ENCODE measurements at regions not wholly inside any gene's neighbourhood (a gene's known extent, or its start where the extent isn't known, plus 50 kb on each side); places are given as distances from the start of the nearest gene placed in this dataset.

DNA sequence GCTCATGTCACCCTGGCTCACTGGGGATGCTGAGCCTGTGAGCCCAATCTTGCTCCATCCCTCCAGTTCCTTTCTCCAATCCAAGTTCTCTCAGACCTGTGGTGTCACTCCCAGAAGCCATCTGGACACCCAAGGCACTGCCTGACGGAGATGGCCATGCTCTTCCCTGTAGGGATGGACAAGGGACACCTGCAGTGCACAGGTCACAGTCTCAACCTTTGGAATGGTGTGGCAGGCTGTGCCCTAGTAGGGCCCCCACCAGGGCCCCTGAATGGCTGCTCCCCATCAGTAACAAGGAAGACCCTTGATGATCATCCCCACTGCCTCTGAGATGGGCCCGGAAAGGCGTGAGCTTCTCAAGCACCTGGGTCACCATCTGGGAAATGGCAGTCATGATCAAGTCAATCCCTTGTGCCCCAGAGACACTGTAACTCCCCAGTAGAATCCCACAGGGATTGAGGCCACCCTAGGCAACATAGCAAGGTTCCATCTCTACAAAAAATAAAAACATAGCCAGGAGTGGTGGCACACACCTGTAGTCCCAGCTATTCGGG is 822.5 kb downstream of the KCNJ18 start:
- TF ChIP-seq, protein P1, sequence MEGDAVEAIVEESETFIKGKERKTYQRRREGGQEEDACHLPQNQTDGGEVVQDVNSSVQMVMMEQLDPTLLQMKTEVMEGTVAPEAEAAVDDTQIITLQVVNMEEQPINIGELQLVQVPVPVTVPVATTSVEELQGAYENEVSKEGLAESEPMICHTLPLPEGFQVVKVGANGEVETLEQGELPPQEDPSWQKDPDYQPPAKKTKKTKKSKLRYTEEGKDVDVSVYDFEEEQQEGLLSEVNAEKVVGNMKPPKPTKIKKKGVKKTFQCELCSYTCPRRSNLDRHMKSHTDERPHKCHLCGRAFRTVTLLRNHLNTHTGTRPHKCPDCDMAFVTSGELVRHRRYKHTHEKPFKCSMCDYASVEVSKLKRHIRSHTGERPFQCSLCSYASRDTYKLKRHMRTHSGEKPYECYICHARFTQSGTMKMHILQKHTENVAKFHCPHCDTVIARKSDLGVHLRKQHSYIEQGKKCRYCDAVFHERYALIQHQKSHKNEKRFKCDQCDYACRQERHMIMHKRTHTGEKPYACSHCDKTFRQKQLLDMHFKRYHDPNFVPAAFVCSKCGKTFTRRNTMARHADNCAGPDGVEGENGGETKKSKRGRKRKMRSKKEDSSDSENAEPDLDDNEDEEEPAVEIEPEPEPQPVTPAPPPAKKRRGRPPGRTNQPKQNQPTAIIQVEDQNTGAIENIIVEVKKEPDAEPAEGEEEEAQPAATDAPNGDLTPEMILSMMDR (conservative IDR thresholded peaks at IDR 0.05; ENCODE audit: low read depth, low read length), result no peak
- TF ChIP-seq EZH2 (IDR thresholded peaks at IDR 0.05; ENCODE audit: borderline replicate concordance, low read depth, low read length, poor library complexity, severe bottlenecking), result no peak

Measured in A673 (cell line).